Nephron progenitor cell (in vitro differentiated cells): ENCODE measurements at regions not wholly inside any gene's neighbourhood (a gene's known extent, or its start where the extent isn't known, plus 50 kb on each side); places are given as distances from the start of the nearest gene placed in this dataset.

ENCODE experiments used
- DNase-seq: peaks from one replicate; pipeline ENCODE4 v3.0.0; 2021
- H3K27ac Mint-ChIP-seq: 2 replicates; pipeline ENCODE4 v1.8.0; 2021; ENCODE audit warnings: mild to moderate bottlenecking, moderate library complexity, mixed read lengths
- H3K27me3 Mint-ChIP-seq: 2 replicates; pipeline ENCODE4 v1.8.0; 2021; ENCODE audit warnings: mild to moderate bottlenecking, low read depth, mixed read lengths; ENCODE audit not compliant: poor library complexity
- H3K36me3 Mint-ChIP-seq: 2 replicates; pipeline ENCODE4 v1.8.0; 2021; ENCODE audit warnings: low read depth, mixed read lengths
- H3K4me1 Mint-ChIP-seq: 2 replicates; pipeline ENCODE4 v1.8.0; 2021; ENCODE audit warnings: mixed read lengths
- H3K4me3 Mint-ChIP-seq: 2 replicates; pipeline ENCODE4 v1.8.0; 2021; ENCODE audit warnings: mild to moderate bottlenecking, moderate library complexity, mixed read lengths
- H3K9me3 Mint-ChIP-seq: 2 replicates; pipeline ENCODE4 v1.8.0; 2021; ENCODE audit warnings: mild to moderate bottlenecking, moderate library complexity, mixed read lengths
- TF ChIP-seq, protein P1 (sequence below): fragments of 200-600 bp; sonication (generic); IDR thresholded peaks from 2 replicates; pipeline ENCODE4 v1.5.0; 2021; ENCODE audit warnings: antibody characterized with exemption

DNA sequence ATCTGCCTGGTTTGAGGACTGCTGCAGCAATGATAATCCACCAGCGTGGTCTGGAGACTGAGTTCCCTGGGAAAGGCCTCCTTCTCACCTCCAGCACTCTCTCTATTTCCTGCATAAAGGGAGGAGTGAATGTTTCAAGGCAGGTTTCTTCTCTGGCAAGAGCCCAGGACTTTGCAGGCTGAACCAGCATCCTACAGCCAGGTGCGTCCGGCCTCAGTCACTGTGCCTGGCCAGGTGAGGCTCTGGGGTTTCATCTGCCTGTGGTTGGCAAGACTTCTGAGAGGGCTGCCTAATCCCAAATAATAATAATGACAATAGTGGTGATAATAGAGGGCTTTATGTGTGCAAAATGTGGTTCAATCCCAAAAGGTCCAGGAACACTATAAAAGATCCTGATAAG is 269.0 kb upstream of the TBC1D5 start:
- Mint-ChIP-seq H3K9me3 (peaks cover 11% of the 10 kb centered on the region), H3K4me1 (no peaks in the 10 kb centered on the region), H3K4me3 (no peak overlapping the region), H3K36me3 (peaks cover 29% of the 10 kb centered on the region), H3K27ac (no peak overlapping the region), H3K27me3 (peaks cover 44% of the 10 kb centered on the region)
- no peak for DNase-seq
- TF ChIP-seq, protein P1, sequence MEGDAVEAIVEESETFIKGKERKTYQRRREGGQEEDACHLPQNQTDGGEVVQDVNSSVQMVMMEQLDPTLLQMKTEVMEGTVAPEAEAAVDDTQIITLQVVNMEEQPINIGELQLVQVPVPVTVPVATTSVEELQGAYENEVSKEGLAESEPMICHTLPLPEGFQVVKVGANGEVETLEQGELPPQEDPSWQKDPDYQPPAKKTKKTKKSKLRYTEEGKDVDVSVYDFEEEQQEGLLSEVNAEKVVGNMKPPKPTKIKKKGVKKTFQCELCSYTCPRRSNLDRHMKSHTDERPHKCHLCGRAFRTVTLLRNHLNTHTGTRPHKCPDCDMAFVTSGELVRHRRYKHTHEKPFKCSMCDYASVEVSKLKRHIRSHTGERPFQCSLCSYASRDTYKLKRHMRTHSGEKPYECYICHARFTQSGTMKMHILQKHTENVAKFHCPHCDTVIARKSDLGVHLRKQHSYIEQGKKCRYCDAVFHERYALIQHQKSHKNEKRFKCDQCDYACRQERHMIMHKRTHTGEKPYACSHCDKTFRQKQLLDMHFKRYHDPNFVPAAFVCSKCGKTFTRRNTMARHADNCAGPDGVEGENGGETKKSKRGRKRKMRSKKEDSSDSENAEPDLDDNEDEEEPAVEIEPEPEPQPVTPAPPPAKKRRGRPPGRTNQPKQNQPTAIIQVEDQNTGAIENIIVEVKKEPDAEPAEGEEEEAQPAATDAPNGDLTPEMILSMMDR: no peak

DNA sequence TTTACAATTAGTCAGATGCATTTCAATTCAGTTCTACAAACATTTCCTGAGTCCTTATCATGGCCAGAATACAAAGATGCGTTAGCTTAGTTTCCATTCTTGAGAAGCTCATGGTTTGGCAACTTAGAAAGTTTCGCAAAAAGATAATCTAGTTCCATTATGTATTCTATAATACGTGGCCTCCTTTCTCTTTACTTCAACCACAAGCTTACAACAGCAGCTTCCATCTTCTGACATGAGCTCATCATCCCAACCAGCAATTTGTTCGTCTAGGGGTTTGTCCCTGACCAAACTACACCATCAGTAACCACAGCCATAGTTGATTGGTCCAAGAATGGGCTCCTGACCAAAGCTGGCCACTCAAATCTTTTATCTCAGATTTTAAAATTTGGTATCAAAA is 267.6 kb upstream of the TBC1D5 start:
- Mint-ChIP-seq H3K4me3 (no peak overlapping the region), H3K36me3 (peaks cover 33% of the 10 kb centered on the region), H3K27me3 (peaks cover 38% of the 10 kb centered on the region), H3K4me1 (no peaks in the 10 kb centered on the region), H3K9me3 (peaks cover 18% of the 10 kb centered on the region), H3K27ac (no peak overlapping the region)
- no peak for DNase-seq
- TF ChIP-seq, protein P1: no peak

DNA sequence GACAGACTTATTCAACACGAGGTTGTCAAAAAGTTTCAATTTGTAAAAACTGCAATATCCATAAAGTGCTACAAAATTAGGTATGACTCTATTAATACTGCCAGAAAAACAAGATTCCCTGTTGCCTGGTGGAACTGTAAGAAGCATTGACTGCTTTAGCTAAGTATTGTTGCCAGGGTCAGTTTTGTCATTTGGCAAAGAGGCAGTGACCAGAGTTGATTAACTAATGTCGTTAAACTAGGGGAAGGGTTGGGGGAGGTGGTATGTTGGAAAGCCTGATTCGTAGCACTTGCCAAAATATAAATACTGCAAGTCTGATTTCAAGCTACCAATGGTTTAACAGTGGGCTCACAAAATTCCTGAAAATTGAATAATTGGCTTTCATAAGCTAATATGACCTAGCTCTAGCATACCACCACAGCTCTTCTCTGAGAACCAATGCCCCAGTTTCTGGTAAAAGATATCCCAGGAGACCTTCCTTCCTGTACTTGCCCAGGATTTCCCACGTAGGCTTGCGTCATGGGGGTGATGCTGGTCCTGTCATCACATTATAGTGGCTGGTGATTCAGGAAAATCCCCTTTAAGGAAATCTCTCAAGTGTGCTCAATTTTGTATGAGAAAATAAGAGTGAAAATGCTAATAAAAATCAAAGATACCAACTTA is 266.4 kb upstream of the TBC1D5 start:
- TF ChIP-seq, protein P1: no peak
- DNase-seq: no peak
- H3K4me1 Mint-ChIP-seq: no peaks in the 10 kb centered on the region
- no peak overlapping the region for H3K4me3 Mint-ChIP-seq
- H3K27ac Mint-ChIP-seq: no peak overlapping the region
- H3K9me3 Mint-ChIP-seq: peaks cover 29% of the 10 kb centered on the region
- H3K27me3 Mint-ChIP-seq: peaks cover 38% of the 10 kb centered on the region
- peaks cover 38% of the 10 kb centered on the region for H3K36me3 Mint-ChIP-seq

DNA sequence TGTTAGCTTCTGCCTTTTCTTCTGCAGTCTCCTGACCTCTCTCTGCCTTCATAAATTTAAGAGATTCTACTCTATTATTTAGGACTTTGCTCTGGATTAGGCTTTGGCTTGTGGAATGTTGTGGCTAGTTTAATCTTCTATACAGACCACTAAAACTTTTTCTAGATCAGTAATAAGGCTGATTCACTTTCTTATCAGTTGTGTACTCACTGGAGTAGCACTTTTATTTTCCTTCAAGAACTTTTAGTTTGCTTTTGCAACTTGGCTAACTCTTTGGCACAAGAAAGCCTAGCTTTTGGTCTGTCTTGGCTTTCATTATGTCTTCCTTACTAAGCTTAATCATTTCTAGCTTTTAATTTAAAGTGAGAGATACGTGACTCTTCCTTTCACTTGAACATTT is 265.5 kb upstream of the TBC1D5 start:
- H3K27ac Mint-ChIP-seq: no peak overlapping the region
- peaks cover 35% of the 10 kb centered on the region for H3K36me3 Mint-ChIP-seq
- peaks cover 30% of the 10 kb centered on the region for H3K9me3 Mint-ChIP-seq
- no peaks in the 10 kb centered on the region for H3K4me1 Mint-ChIP-seq
- DNase-seq: no peak
- no peak overlapping the region for H3K4me3 Mint-ChIP-seq
- TF ChIP-seq, protein P1: no peak
- H3K27me3 Mint-ChIP-seq: peaks cover 36% of the 10 kb centered on the region

DNA sequence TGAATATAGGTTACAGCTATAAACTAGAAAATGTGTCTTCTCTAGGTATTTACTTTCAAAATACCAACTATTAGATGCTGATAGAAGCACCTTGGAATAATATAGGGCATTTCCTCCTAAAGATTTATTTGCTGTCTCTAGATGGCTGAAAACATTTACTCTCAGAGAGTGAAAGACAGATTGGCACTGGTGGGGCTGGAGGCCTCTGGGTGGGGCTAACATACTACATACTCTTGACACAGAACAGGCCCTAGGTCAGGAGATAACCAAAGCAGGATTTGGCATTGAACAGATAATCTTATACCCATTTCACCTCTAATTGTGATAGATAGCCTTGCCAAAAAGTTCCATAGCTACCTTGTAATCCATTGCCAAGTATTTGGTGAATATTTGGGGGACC is 253.3 kb upstream of the TBC1D5 start:
- Mint-ChIP-seq H3K27ac (no peak overlapping the region), H3K36me3 (peaks cover 6% of the 10 kb centered on the region), H3K9me3 (no peaks in the 10 kb centered on the region), H3K4me3 (no peak overlapping the region), H3K27me3 (peaks cover 16% of the 10 kb centered on the region), H3K4me1 (no peaks in the 10 kb centered on the region)
- DNase-seq: no peak
- TF ChIP-seq, protein P1: no peak

DNA sequence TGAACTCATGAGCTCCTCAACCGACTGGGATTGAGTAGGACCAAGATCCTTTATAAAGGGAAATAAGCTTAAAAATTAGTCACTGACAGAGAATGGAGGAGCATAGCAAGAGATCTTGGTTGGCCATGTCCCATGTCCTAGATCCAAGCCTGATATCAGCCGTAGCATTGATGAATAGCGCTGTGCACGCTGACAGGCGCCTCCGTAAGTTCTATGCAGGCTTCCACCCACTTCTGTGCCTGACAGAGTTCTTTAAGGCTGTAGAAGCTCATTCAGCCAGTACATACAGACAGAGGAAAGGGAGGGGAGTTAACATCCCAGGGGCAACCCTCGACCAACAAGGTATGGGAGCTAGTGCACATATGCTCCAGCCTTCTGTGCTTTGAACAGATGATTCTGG is 251.7 kb upstream of the TBC1D5 start:
- Mint-ChIP-seq H3K27ac (no peak overlapping the region), H3K9me3 (no peaks in the 10 kb centered on the region), H3K4me1 (no peaks in the 10 kb centered on the region), H3K36me3 (peaks cover 1% of the 10 kb centered on the region), H3K4me3 (no peak overlapping the region), H3K27me3 (peaks cover 13% of the 10 kb centered on the region)
- TF ChIP-seq, protein P1: no peak
- no peak for DNase-seq
